ENCODE measurements at regions not wholly inside any gene's neighbourhood (a gene's known extent, or its start where the extent isn't known, plus 50 kb on each side); places are given as distances from the start of the nearest gene placed in this dataset.

DNA sequence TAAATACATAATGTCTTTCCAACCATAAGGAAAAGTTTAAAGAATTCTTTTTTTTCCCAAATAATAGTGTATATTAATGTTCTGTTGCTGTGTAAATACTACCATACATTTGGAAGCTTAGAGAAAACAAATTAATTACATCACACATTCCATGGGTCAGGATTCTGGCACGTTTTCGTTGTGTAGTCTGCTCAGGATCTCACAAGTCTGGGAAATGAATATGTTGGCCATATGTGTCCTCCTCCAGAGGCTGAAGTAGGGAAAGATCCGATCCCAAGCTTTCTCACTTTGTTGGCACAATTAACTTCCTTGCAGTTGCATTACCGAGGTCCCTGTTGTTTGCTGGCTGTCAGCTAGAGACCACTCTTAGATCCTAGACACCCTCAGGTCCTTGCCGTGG is 83.9 kb downstream of the RPRM start:
- no peaks in the 10 kb centered on the region for H3F3A ChIP-seq (replicated peaks; ENCODE audit: low read depth)
- Mint-ChIP-seq H3K27me3 (ENCODE audit: insufficient read depth, low read depth, poor library complexity) (no peaks in the 10 kb centered on the region), H3K4me1 (no peaks in the 10 kb centered on the region), H3K27ac (no peak overlapping the region), H3K9me3 (peaks cover 7% of the 10 kb centered on the region; the same call in 2 of the 3 replicates), H3K4me3 (no peak overlapping the region), H3K36me3 (ENCODE audit: low read depth) (peaks cover 5% of the 10 kb centered on the region; the same call in 1 of the 3 replicates)
- no peaks in the 10 kb centered on the region for H3K4me1 ChIP-seq (ENCODE audit: insufficient read depth)
- H3K27ac ChIP-seq (ENCODE audit: low read depth) = no peak overlapping the region
- TF ChIP-seq, protein P1, sequence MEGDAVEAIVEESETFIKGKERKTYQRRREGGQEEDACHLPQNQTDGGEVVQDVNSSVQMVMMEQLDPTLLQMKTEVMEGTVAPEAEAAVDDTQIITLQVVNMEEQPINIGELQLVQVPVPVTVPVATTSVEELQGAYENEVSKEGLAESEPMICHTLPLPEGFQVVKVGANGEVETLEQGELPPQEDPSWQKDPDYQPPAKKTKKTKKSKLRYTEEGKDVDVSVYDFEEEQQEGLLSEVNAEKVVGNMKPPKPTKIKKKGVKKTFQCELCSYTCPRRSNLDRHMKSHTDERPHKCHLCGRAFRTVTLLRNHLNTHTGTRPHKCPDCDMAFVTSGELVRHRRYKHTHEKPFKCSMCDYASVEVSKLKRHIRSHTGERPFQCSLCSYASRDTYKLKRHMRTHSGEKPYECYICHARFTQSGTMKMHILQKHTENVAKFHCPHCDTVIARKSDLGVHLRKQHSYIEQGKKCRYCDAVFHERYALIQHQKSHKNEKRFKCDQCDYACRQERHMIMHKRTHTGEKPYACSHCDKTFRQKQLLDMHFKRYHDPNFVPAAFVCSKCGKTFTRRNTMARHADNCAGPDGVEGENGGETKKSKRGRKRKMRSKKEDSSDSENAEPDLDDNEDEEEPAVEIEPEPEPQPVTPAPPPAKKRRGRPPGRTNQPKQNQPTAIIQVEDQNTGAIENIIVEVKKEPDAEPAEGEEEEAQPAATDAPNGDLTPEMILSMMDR (conservative IDR thresholded peaks at IDR 0.05; ENCODE audit: low read depth in 2 of 2) = no peak
- no peak overlapping the region for H2AFZ ChIP-seq
- H3K9me2 ChIP-seq (ENCODE audit: insufficient read depth) = no peaks in the 10 kb centered on the region
- H3K36me3 ChIP-seq (ENCODE audit: insufficient read depth) = no peaks in the 10 kb centered on the region
- no peak overlapping the region for H3K4me2 ChIP-seq
- no peaks in the 10 kb centered on the region for H3K79me2 ChIP-seq (replicated peaks; ENCODE audit: insufficient read depth)
- DNase-seq (ENCODE audit: low spot score) (no peak), ATAC-seq (no peak)
- no peak overlapping the region for H3K4me3 ChIP-seq
- H3K27me3 ChIP-seq (ENCODE audit: insufficient read depth) = no peaks in the 10 kb centered on the region
- H4K20me1 ChIP-seq (replicated peaks; ENCODE audit: insufficient read depth) = no peaks in the 10 kb centered on the region

DNA sequence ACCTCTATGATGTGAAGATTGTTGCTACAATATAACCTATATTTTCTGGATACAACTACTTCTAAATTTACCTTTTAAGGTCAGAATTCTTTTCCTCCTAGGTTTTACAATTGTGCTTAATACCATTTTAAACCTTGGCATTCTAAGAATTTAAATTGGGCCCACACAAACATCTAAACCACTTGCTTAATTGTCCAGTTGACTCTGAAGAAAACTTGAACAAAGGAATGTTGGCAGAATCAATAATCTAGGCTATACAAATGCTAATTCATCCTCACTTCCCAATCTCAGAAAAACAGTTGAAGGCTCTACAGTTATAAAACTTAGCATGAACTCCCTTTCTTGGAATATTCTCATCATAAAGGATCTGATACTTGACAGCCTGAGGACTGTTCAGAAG is 84.3 kb downstream of the RPRM start:
- Mint-ChIP-seq H3K27me3 (ENCODE audit: insufficient read depth, low read depth, poor library complexity) (no peaks in the 10 kb centered on the region), H3K27ac (no peak overlapping the region), H3K36me3 (ENCODE audit: low read depth) (peaks cover 5% of the 10 kb centered on the region; the same call in 1 of the 3 replicates), H3K4me1 (peaks cover 2% of the 10 kb centered on the region), H3K4me3 (no peak overlapping the region), H3K9me3 (peaks cover 7% of the 10 kb centered on the region; the same call in 2 of the 3 replicates)
- Histone ChIP-seq H3F3A (replicated peaks; ENCODE audit: low read depth) (no peaks in the 10 kb centered on the region), H2AFZ (no peak overlapping the region), H3K36me3 (ENCODE audit: insufficient read depth) (no peaks in the 10 kb centered on the region), H3K4me3 (no peak overlapping the region), H3K4me2 (no peak overlapping the region), H3K79me2 (replicated peaks; ENCODE audit: insufficient read depth) (no peaks in the 10 kb centered on the region), H3K4me1 (ENCODE audit: insufficient read depth) (no peaks in the 10 kb centered on the region), H3K27me3 (ENCODE audit: insufficient read depth) (no peaks in the 10 kb centered on the region), H3K9me2 (ENCODE audit: insufficient read depth) (no peaks in the 10 kb centered on the region), H3K27ac (ENCODE audit: low read depth) (no peak overlapping the region), H4K20me1 (replicated peaks; ENCODE audit: insufficient read depth) (no peaks in the 10 kb centered on the region)
- DNase-seq (ENCODE audit: low spot score) (no peak), ATAC-seq (no peak)
- no peak for TF ChIP-seq POLR2AphosphoS5 (IDR thresholded peaks at IDR 0.05; ENCODE audit: low read depth)
- TF ChIP-seq ZNF114 (CRISPR knock-in tag; IDR thresholded peaks at IDR 0.05) = no peak
- no peak for TF ChIP-seq EZH2phosphoT487 (IDR thresholded peaks at IDR 0.05; ENCODE audit: unreplicated experiment)
- TF ChIP-seq, protein P2, sequence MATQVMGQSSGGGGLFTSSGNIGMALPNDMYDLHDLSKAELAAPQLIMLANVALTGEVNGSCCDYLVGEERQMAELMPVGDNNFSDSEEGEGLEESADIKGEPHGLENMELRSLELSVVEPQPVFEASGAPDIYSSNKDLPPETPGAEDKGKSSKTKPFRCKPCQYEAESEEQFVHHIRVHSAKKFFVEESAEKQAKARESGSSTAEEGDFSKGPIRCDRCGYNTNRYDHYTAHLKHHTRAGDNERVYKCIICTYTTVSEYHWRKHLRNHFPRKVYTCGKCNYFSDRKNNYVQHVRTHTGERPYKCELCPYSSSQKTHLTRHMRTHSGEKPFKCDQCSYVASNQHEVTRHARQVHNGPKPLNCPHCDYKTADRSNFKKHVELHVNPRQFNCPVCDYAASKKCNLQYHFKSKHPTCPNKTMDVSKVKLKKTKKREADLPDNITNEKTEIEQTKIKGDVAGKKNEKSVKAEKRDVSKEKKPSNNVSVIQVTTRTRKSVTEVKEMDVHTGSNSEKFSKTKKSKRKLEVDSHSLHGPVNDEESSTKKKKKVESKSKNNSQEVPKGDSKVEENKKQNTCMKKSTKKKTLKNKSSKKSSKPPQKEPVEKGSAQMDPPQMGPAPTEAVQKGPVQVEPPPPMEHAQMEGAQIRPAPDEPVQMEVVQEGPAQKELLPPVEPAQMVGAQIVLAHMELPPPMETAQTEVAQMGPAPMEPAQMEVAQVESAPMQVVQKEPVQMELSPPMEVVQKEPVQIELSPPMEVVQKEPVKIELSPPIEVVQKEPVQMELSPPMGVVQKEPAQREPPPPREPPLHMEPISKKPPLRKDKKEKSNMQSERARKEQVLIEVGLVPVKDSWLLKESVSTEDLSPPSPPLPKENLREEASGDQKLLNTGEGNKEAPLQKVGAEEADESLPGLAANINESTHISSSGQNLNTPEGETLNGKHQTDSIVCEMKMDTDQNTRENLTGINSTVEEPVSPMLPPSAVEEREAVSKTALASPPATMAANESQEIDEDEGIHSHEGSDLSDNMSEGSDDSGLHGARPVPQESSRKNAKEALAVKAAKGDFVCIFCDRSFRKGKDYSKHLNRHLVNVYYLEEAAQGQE (IDR thresholded peaks at IDR 0.05; ENCODE audit: unreplicated experiment) = no peak
- TF ChIP-seq NANOG (IDR thresholded peaks at IDR 0.05; ENCODE audit: borderline replicate concordance) = no peak
- no peak for TF ChIP-seq EZH2 (IDR thresholded peaks at IDR 0.05; ENCODE audit: low read depth, unreplicated experiment)
- TF ChIP-seq ZNF331 (CRISPR knock-in tag; IDR thresholded peaks at IDR 0.05; ENCODE audit: low read depth) = no peak
- TF ChIP-seq STAT1 (IDR thresholded peaks at IDR 0.05; ENCODE audit: unreplicated experiment) = no peak
- TF ChIP-seq JUNB (IDR thresholded peaks at IDR 0.05; ENCODE audit: unreplicated experiment) = no peak

Measured in GM23338 (cell line).